H1 (cell line): ENCODE measurements at regions not wholly inside any gene's neighbourhood (a gene's known extent, or its start where the extent isn't known, plus 50 kb on each side); places are given as distances from the start of the nearest gene placed in this dataset.

ENCODE experiments used
- CTCF ChIA-PET: fragments of 300-600 bp; sonication (Branson Sonifier 250); formaldehyde crosslinking; loops from one replicate; lab custom pipeline; 2021; ENCODE audit not compliant: partially characterized antibody; lab: Charles Lee
- POLR2A ChIA-PET: fragments of 300-600 bp; sonication (Branson Sonifier 250); formaldehyde crosslinking; loops from one replicate; lab custom pipeline; 2021; ENCODE audit warnings: inconsistent platforms; ENCODE audit not compliant: partially characterized antibody; lab: Charles Lee
- DNase-seq, 2 experiments: peaks; one replicate each; pipeline versions ENCODE4 v3.0.0 to v3.0.0-alpha.2; 2010 to 2022; ENCODE audit warnings: low spot score in 2 of 2, low read depth in 1 of 2, mixed read lengths in 1 of 2
- FAIRE-seq: peaks from 2 replicates; lab custom pipeline; 2011; peaks lifted over from hg19 to GRCh38; lab: Jason Lieb, UNC
- H2AFZ ChIP-seq: 2 replicates; pipeline ENCODE4 v1.8.1; 2012; ENCODE audit warnings: low read length, inconsistent platforms
- H2AK5ac ChIP-seq: 2 replicates; pipeline ENCODE4 v1.6.1; 2013; ENCODE audit warnings: low read depth, low read length
- H2BK120ac ChIP-seq: replicated peaks from 2 replicates; pipeline ENCODE3; 2013; ENCODE audit warnings: low read depth, low read length, inconsistent platforms
- H2BK12ac ChIP-seq: 2 replicates; pipeline ENCODE4 v1.6.1; 2013; ENCODE audit warnings: low read depth, low read length
- H2BK15ac ChIP-seq: 2 replicates; pipeline ENCODE4 v1.6.1; 2013; ENCODE audit warnings: low read length
- H2BK20ac ChIP-seq: 2 replicates; pipeline ENCODE4 v1.6.1; 2013; ENCODE audit warnings: low read length
- H2BK5ac ChIP-seq: 2 replicates; pipeline ENCODE4 v1.6.1; 2013; ENCODE audit warnings: low read depth, low read length
- H3K14ac ChIP-seq: 2 replicates; pipeline ENCODE4 v1.6.1; 2013; ENCODE audit warnings: inconsistent platforms; ENCODE audit not compliant: insufficient read length
- H3K18ac ChIP-seq: 2 replicates; pipeline ENCODE4 v1.6.1; 2013; ENCODE audit warnings: low read length; ENCODE audit errors: extremely low read depth
- H3K23ac ChIP-seq: 2 replicates; pipeline ENCODE4 v1.6.1; 2013; ENCODE audit warnings: inconsistent platforms; ENCODE audit not compliant: insufficient read length
- H3K23me2 ChIP-seq: 2 replicates; pipeline ENCODE4 v1.6.1; 2013; ENCODE audit warnings: low read depth, low read length
- H3K27ac ChIP-seq: 2 replicates; pipeline ENCODE4 v1.6.1; 2011; ENCODE audit warnings: low read depth, low read length, inconsistent platforms
- H3K27me3 ChIP-seq, 4 experiments: replicated peaks in 1 of 4; 1 replicate in 1 of 4; 2 replicates in 3 of 4; pipeline versions ENCODE4 v1.6.1 to v1.8.1; 2011 to 2013; ENCODE audit warnings: low read length in 3 of 4, mild to moderate bottlenecking in 3 of 4, inconsistent platforms in 2 of 4, mixed read lengths in 2 of 4, moderate library complexity in 1 of 4; ENCODE audit not compliant: control insufficient read depth in 3 of 4, insufficient read depth in 3 of 4; ENCODE audit errors: extremely low read depth in 1 of 4
- H3K36me3 ChIP-seq, 4 experiments: 2 replicates each; pipeline versions ENCODE4 v1.6.1 to v1.8.1; 2011 to 2013; ENCODE audit warnings: mild to moderate bottlenecking in 4 of 4, low read length in 3 of 4, moderate library complexity in 2 of 4, control low read depth in 1 of 4, inconsistent platforms in 1 of 4; ENCODE audit not compliant: insufficient read depth in 4 of 4, control insufficient read depth in 2 of 4
- H3K4ac ChIP-seq: replicated peaks from 2 replicates; pipeline ENCODE3; 2013; ENCODE audit warnings: low read length, low read depth, mixed read lengths, inconsistent platforms; ENCODE audit not compliant: insufficient read length
- H3K4me1 ChIP-seq, 4 experiments: replicated peaks in 1 of 4; 1 replicate in 1 of 4; 2 replicates in 3 of 4; pipeline versions ENCODE4 v1.6.1 to v1.8.1; 2011 to 2013; ENCODE audit warnings: low read length in 3 of 4, inconsistent platforms in 2 of 4, mixed read lengths in 1 of 4; ENCODE audit not compliant: insufficient read depth in 4 of 4, control insufficient read depth in 3 of 4
- H3K4me2 ChIP-seq, 2 experiments: 2 replicates each; pipeline versions ENCODE4 v1.6.1 to v1.8.1; 2011 to 2013; ENCODE audit warnings: low read depth in 2 of 2, low read length in 2 of 2, control low read depth in 1 of 2, inconsistent platforms in 1 of 2, mild to moderate bottlenecking in 1 of 2; ENCODE audit not compliant: insufficient read depth in 1 of 2
- H3K4me3 ChIP-seq, 4 experiments: fragments of 200-600, 300-600 bp in 1 of 4; sonication (generic), shearing (Covaris generic), sonication (Bioruptor Twin) in 1 of 4; 2 replicates each; pipeline versions ENCODE4 v1.5.1 to v1.8.1; 2011 to 2016; ENCODE audit warnings: low read length in 4 of 4, low read depth in 3 of 4, control low read depth in 2 of 4, inconsistent platforms in 2 of 4, mild to moderate bottlenecking in 2 of 4, mixed read lengths in 1 of 4, moderate library complexity in 1 of 4; ENCODE audit not compliant: insufficient read depth in 2 of 4; ENCODE audit errors: extremely low read depth in 1 of 4
- H3K56ac ChIP-seq: replicated peaks from 2 replicates; pipeline ENCODE3; 2013; ENCODE audit warnings: low read depth, mild to moderate bottlenecking, mixed read lengths, low read length, inconsistent platforms; ENCODE audit not compliant: insufficient read length
- H3K79me1 ChIP-seq: 2 replicates; pipeline ENCODE4 v1.6.1; 2013; ENCODE audit warnings: low read depth, low read length, control low read depth
- H3K79me2 ChIP-seq, 2 experiments: 2 replicates each; pipeline versions ENCODE4 v1.6.1 to v1.8.1; 2012 to 2013; ENCODE audit warnings: low read length in 2 of 2, mild to moderate bottlenecking in 2 of 2, inconsistent platforms in 1 of 2; ENCODE audit not compliant: insufficient read depth in 2 of 2, control insufficient read depth in 1 of 2
- H3K9ac ChIP-seq, 4 experiments: replicated peaks in 1 of 4; 1 replicate in 1 of 4; 2 replicates in 3 of 4; pipeline versions ENCODE4 v1.6.1 to v1.8.1; 2011 to 2013; ENCODE audit warnings: low read depth in 3 of 4, low read length in 3 of 4, control low read depth in 2 of 4, mild to moderate bottlenecking in 2 of 4, moderate library complexity in 2 of 4, inconsistent platforms in 1 of 4; ENCODE audit errors: extremely low read depth in 1 of 4
- H3K9me3 ChIP-seq, 2 experiments: 2 replicates each; pipeline versions ENCODE4 v1.6.1 to v1.8.1; 2012 to 2013; ENCODE audit warnings: mild to moderate bottlenecking in 2 of 2, moderate library complexity in 2 of 2, control low read depth in 1 of 2, inconsistent platforms in 1 of 2, low read depth in 1 of 2, low read length in 1 of 2, mixed read lengths in 1 of 2; ENCODE audit not compliant: insufficient read depth in 2 of 2
- H4K20me1 ChIP-seq, 2 experiments: replicated peaks in 1 of 2; 2 replicates each; pipeline versions ENCODE3 to v1.8.1; 2011 to 2013; ENCODE audit warnings: inconsistent platforms in 2 of 2, low read length in 2 of 2, mild to moderate bottlenecking in 1 of 2; ENCODE audit not compliant: insufficient read depth in 2 of 2, control insufficient read depth in 1 of 2
- H4K5ac ChIP-seq: 2 replicates; pipeline ENCODE4 v1.6.1; 2013; ENCODE audit warnings: low read length, low read depth, mixed read lengths, inconsistent platforms; ENCODE audit not compliant: insufficient read length
- H4K8ac ChIP-seq: 2 replicates; pipeline ENCODE4 v1.8.0; 2013; ENCODE audit warnings: mild to moderate bottlenecking, moderate library complexity, low read length, inconsistent platforms; ENCODE audit not compliant: insufficient read depth; ENCODE audit errors: extremely low read depth
- H4K91ac ChIP-seq: replicated peaks from 2 replicates; pipeline ENCODE3; 2013; ENCODE audit warnings: low read length, mixed read lengths, inconsistent platforms; ENCODE audit not compliant: insufficient read length
- ATF3 ChIP-seq: IDR thresholded peaks from 2 replicates; pipeline ENCODE4 v1.6.1; 2011; ENCODE audit warnings: low read depth, mild to moderate bottlenecking, low read length; ENCODE audit not compliant: insufficient read depth
- CBX8 ChIP-seq: fragments of 300-800, 300-1000 bp; sonication (generic); IDR thresholded peaks from 2 replicates; pipeline ENCODE4 v1.7.1; 2016; ENCODE audit warnings: low read depth, low read length, borderline replicate concordance
- NRF1 ChIP-seq: IDR thresholded peaks from 2 replicates; pipeline ENCODE4 v1.6.1; 2011; ENCODE audit warnings: mild to moderate bottlenecking, low read depth, low read length, improper control_type of control experiment
- POLR2A ChIP-seq, 2 experiments: IDR thresholded peaks; 1 replicate in 1 of 2; 2 replicates in 1 of 2; pipeline ENCODE4 v1.6.1; 2011; ENCODE audit warnings: low read depth in 2 of 2, low read length in 2 of 2, mild to moderate bottlenecking in 2 of 2; ENCODE audit errors: control extremely low read depth in 1 of 2
- RFX5 ChIP-seq: IDR thresholded peaks from 2 replicates; pipeline ENCODE4 v1.6.1; 2011; ENCODE audit warnings: low read depth, low read length, improper control_type of control experiment, borderline replicate concordance
- SIN3A ChIP-seq, 2 experiments: IDR thresholded peaks in 1 of 2; conservative IDR thresholded peaks in 1 of 2; 2 replicates each; pipeline ENCODE4 v1.6.1; 2011 to 2012; ENCODE audit warnings: low read length in 2 of 2, improper control_type of control experiment in 1 of 2, low read depth in 1 of 2, mild to moderate bottlenecking in 1 of 2
- TEAD4 ChIP-seq: IDR thresholded peaks from 2 replicates; pipeline ENCODE4 v1.6.1; 2012; ENCODE audit warnings: low read depth, low read length, inconsistent platforms, mixed read lengths
- WGBS, 2 experiments: shearing (Covaris generic) in 1 of 2; methylation state at CpG; one replicate each; pipeline versions ENCODE4 v1.1.6 to v1.1.7; 2013 to 2015; ENCODE audit warnings: low lambda C conversion rate in 2 of 2, mixed read lengths in 2 of 2, inconsistent platforms in 1 of 2, low coverage in 1 of 2, missing lambda C conversion rate in 1 of 2; ENCODE audit not compliant: insufficient replicate concordance in 2 of 2, insufficient coverage in 1 of 2, insufficient read length in 1 of 2; ENCODE audit errors: extremely low coverage in 1 of 2, missing lambda C conversion rate in 1 of 2; 5-methylcytosine and 5-hydroxymethylcytosine counted together
- TF ChIP-seq, protein P1 (sequence below): IDR thresholded peaks from 2 replicates; pipeline ENCODE4 v1.6.1; 2011; ENCODE audit warnings: low read length, improper control_type of control experiment

GRCh38 chr1:208895181-208895580 is 651.0 kb upstream of the PLXNA2 start:
- no peak overlapping the region for H2AK5ac ChIP-seq
- POLR2A ChIA-PET = no interaction called here
- WGBS, 2 experiments = 93% methylated on average over 1 of the region's 1 CpG; no CpG with 5 or more reads in 1 of the 2 experiments
- TF ChIP-seq NRF1 = no peak
- no peak for TF ChIP-seq POLR2A (IDR thresholded peaks at IDR 0.05; ENCODE audit: control extremely low read depth in 1 of 2, low read depth in 2 of 2, low read length in 2 of 2)
- no peak for TF ChIP-seq SIN3A (conservative IDR thresholded peaks at IDR 0.05 in 1 of 2, IDR thresholded peaks at IDR 0.05 in 1 of 2; ENCODE audit: low read depth in 1 of 2, low read length in 2 of 2)
- TF ChIP-seq TEAD4 = no peak
- TF ChIP-seq RFX5 = no peak
- TF ChIP-seq, protein P1, sequence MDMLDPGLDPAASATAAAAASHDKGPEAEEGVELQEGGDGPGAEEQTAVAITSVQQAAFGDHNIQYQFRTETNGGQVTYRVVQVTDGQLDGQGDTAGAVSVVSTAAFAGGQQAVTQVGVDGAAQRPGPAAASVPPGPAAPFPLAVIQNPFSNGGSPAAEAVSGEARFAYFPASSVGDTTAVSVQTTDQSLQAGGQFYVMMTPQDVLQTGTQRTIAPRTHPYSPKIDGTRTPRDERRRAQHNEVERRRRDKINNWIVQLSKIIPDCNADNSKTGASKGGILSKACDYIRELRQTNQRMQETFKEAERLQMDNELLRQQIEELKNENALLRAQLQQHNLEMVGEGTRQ = no peak
- no peak for TF ChIP-seq ATF3
- TF ChIP-seq CBX8 = no peak
- TF ChIP-seq, all 59 proteins: peak for 0
- no peak overlapping the region for H2BK5ac ChIP-seq
- no peak overlapping the region for H3K4me2 ChIP-seq
- CTCF ChIA-PET = no interaction called here
- no peaks in the 10 kb centered on the region for H3K9me3 ChIP-seq
- no peak overlapping the region for H2AFZ ChIP-seq
- H3K23ac ChIP-seq = no peak overlapping the region
- no peak overlapping the region for H3K4me3 ChIP-seq
- H2BK20ac ChIP-seq = no peak overlapping the region
- no peaks in the 10 kb centered on the region for H4K20me1 ChIP-seq
- H3K79me2 ChIP-seq = no peaks in the 10 kb centered on the region
- H3K27me3 ChIP-seq = no peaks in the 10 kb centered on the region
- no peaks in the 10 kb centered on the region for H3K79me1 ChIP-seq
- H2BK15ac ChIP-seq = no peak overlapping the region
- no peak overlapping the region for H2BK120ac ChIP-seq
- no peak overlapping the region for H4K91ac ChIP-seq
- H3K14ac ChIP-seq = no peak overlapping the region
- H4K8ac ChIP-seq = no peak overlapping the region
- H3K36me3 ChIP-seq = no peaks in the 10 kb centered on the region
- H3K56ac ChIP-seq = no peak overlapping the region
- no peaks in the 10 kb centered on the region for H3K4me1 ChIP-seq
- H2BK12ac ChIP-seq = no peak overlapping the region
- H3K27ac ChIP-seq = no peak overlapping the region
- H3K23me2 ChIP-seq = no peaks in the 10 kb centered on the region
- no peak overlapping the region for H3K4ac ChIP-seq
- no peak for FAIRE-seq
- no peak overlapping the region for H4K5ac ChIP-seq
- H3K18ac ChIP-seq = no peak overlapping the region
- H3K9ac ChIP-seq = no peak overlapping the region
- DNase-seq = no peak
